ENCODE measurements at regions not wholly inside any gene's neighbourhood (a gene's known extent, or its start where the extent isn't known, plus 50 kb on each side); places are given as distances from the start of the nearest gene placed in this dataset.
"Not testable (repeated sequence)": the region's sequence is repeated elsewhere in the genome, so short reads cannot be mapped to it uniquely, and the experiment has no call there.

DNA sequence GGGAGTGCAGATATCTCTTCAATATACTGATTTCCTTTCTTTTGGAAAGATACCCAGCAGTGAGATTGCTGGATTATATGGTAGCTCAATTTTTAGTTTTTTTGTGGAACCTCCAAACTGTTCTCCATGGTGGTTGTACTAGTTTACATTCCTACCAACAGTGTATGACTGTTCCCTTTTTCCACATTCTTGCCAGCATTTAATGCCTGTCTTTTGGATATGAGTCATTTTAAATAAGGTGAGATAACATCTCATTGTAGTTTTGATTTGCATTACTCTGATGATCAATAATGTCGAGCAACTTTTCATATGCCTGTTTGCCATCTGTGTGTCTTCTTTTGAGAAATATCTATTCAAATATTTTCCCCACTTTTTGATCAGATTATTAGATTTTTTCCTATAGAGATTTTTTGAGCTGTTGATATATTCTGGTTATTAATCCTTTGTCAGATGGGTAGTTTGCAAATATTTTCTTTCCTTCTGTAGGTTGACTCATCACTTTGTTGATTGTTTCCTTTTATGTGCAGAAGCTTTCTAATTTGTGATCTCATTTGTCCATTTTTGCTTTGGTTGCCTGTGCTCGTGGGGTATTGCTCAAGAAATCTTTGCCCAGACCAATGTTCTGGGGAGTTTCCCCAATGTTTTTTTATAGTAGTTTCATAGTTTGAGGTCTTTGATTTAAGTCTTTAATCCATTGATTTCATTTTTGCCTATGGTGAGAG, 552.7 kb downstream of the ZNF674 start:
- Histone ChIP-seq H3K4me2 (ENCODE audit: insufficient read depth, low read length) (no peak overlapping the region), H3K36me3 (ENCODE audit: insufficient read depth, low read length) (no peaks in the 10 kb centered on the region), H3K27me3 (ENCODE audit: insufficient read depth, low read length, poor library complexity) (no peaks in the 10 kb centered on the region), H4K20me1 (ENCODE audit: insufficient read depth, low read length) (no peaks in the 10 kb centered on the region), H3K79me2 (ENCODE audit: insufficient read depth, low read length) (no peaks in the 10 kb centered on the region), H3K9me3 (ENCODE audit: insufficient read depth, low read length, severe bottlenecking) (no peaks in the 10 kb centered on the region), H3K4me3 (ENCODE audit: low read depth in 1 of 2, low read length in 2 of 2) (no peak overlapping the region), H3K27ac (ENCODE audit: low read length) (no peak overlapping the region), H3K9ac (ENCODE audit: low read depth, low read length) (no peak overlapping the region), H2AFZ (ENCODE audit: low read depth, low read length) (no peak overlapping the region), H3K4me1 (ENCODE audit: insufficient read depth, low read length) (no peaks in the 10 kb centered on the region)
- TF ChIP-seq, protein P1, sequence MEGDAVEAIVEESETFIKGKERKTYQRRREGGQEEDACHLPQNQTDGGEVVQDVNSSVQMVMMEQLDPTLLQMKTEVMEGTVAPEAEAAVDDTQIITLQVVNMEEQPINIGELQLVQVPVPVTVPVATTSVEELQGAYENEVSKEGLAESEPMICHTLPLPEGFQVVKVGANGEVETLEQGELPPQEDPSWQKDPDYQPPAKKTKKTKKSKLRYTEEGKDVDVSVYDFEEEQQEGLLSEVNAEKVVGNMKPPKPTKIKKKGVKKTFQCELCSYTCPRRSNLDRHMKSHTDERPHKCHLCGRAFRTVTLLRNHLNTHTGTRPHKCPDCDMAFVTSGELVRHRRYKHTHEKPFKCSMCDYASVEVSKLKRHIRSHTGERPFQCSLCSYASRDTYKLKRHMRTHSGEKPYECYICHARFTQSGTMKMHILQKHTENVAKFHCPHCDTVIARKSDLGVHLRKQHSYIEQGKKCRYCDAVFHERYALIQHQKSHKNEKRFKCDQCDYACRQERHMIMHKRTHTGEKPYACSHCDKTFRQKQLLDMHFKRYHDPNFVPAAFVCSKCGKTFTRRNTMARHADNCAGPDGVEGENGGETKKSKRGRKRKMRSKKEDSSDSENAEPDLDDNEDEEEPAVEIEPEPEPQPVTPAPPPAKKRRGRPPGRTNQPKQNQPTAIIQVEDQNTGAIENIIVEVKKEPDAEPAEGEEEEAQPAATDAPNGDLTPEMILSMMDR (IDR thresholded peaks at IDR 0.05; ENCODE audit: borderline replicate concordance, extremely low read depth, low read length, poor library complexity, severe bottlenecking), result no peak
- no peak for TF ChIP-seq EZH2 (IDR thresholded peaks at IDR 0.05; ENCODE audit: borderline replicate concordance, low read depth, low read length, severe bottlenecking)
- no peak for ATAC-seq (ENCODE audit: insufficient read depth, low read depth)
- no peak for DNase-seq

DNA sequence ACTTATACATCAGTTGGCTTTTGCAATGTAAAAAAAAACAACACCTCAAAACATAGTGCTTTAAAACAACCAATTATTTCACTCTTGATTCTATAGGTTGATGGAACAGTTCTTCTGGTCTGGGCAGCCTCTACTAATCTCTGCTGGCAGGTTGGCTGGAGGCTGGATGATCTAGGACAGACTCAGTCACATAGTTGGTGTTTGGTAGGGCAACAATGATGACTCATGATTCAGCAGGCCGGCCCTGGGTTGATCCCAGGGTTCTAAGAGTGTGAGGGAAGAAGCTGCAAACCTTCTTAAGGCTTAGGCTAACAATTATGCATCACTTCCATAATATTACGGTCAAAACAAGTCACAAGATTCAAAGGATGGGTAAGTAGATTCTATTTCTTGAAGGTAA, 558.2 kb downstream of the ZNF674 start:
- DNase-seq, result no peak
- Histone ChIP-seq H3K4me2 (ENCODE audit: insufficient read depth, low read length) (no peak overlapping the region), H3K4me3 (ENCODE audit: low read depth in 1 of 2, low read length in 2 of 2) (no peak overlapping the region), H3K79me2 (ENCODE audit: insufficient read depth, low read length) (no peaks in the 10 kb centered on the region), H3K4me1 (ENCODE audit: insufficient read depth, low read length) (no peaks in the 10 kb centered on the region), H2AFZ (ENCODE audit: low read depth, low read length) (no peak overlapping the region), H3K27me3 (ENCODE audit: insufficient read depth, low read length, poor library complexity) (no peaks in the 10 kb centered on the region), H3K9me3 (ENCODE audit: insufficient read depth, low read length, severe bottlenecking) (no peaks in the 10 kb centered on the region), H3K27ac (ENCODE audit: low read length) (no peak overlapping the region), H3K36me3 (ENCODE audit: insufficient read depth, low read length) (no peaks in the 10 kb centered on the region), H4K20me1 (ENCODE audit: insufficient read depth, low read length) (no peaks in the 10 kb centered on the region), H3K9ac (ENCODE audit: low read depth, low read length) (no peak overlapping the region)
- TF ChIP-seq, protein P1 (IDR thresholded peaks at IDR 0.05; ENCODE audit: borderline replicate concordance, extremely low read depth, low read length, poor library complexity, severe bottlenecking), result no peak
- no peak for TF ChIP-seq EZH2 (IDR thresholded peaks at IDR 0.05; ENCODE audit: borderline replicate concordance, low read depth, low read length, severe bottlenecking)
- ATAC-seq (ENCODE audit: insufficient read depth, low read depth), result no peak

DNA sequence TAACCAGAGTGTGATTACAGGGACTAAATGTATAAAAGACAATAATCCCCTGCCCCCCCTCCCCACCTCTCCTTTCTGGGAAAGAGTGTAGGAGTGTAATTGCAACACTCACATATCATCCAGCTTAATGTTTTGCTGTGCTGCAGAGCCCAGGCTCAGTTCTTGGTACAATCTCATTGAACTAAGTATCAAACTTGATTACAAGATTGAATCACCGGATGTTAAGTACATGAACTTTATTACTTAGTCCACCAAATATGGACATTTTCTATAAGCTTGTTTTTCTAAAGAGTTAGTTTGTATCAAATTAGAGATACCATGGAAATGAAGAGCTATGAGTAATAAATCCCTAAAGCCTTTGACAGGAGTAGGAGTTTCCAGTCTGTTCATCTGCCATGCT, 559.1 kb downstream of the ZNF674 start:
- ATAC-seq (ENCODE audit: insufficient read depth, low read depth), result no peak
- TF ChIP-seq EZH2 (IDR thresholded peaks at IDR 0.05; ENCODE audit: borderline replicate concordance, low read depth, low read length, severe bottlenecking), result no peak
- TF ChIP-seq, protein P1 (IDR thresholded peaks at IDR 0.05; ENCODE audit: borderline replicate concordance, extremely low read depth, low read length, poor library complexity, severe bottlenecking), result no peak
- Histone ChIP-seq H3K4me3 (ENCODE audit: low read depth in 1 of 2, low read length in 2 of 2) (no peak overlapping the region), H3K9ac (ENCODE audit: low read depth, low read length) (no peak overlapping the region), H3K27me3 (ENCODE audit: insufficient read depth, low read length, poor library complexity) (no peaks in the 10 kb centered on the region), H3K79me2 (ENCODE audit: insufficient read depth, low read length) (no peaks in the 10 kb centered on the region), H2AFZ (ENCODE audit: low read depth, low read length) (no peak overlapping the region), H3K4me2 (ENCODE audit: insufficient read depth, low read length) (no peak overlapping the region), H3K27ac (ENCODE audit: low read length) (no peak overlapping the region), H3K9me3 (ENCODE audit: insufficient read depth, low read length, severe bottlenecking) (no peaks in the 10 kb centered on the region), H4K20me1 (ENCODE audit: insufficient read depth, low read length) (no peaks in the 10 kb centered on the region), H3K36me3 (ENCODE audit: insufficient read depth, low read length) (no peaks in the 10 kb centered on the region), H3K4me1 (ENCODE audit: insufficient read depth, low read length) (no peaks in the 10 kb centered on the region)
- DNase-seq, result no peak

DNA sequence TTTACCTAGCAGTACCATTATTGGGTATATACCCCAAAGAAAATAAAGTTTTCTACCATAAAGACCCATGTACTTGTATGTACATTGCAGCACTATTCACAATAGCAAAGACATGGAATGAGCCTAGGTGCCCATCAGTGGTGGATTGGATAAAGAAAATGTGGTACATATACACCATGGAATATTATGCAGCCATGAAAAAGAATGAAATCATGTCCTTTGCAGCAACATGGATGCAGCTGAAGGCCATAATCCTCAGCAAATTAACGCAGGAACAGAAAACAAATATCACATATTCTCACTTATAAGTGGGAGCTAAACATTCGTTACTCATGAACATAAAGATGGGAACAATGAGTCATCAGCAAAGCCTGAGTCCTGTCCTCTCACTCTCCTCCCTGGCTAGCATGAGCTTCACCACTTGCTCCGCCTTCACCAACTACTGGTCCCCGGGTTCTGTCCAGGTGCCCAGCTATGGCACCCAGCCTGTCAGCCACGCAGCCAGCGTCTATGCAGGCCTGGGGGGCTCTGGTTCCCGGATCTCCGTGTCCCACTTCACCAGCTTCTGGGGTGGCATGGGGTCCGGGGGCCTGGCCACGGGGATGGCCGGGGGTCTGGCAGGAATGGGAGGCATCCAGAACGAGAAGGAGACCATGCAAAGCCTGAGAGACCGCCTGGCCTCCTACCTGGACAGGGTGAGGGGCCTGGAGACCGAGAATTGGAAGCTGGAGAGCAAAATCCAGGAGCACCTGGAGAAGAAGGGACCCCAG, 562.1 kb downstream of the ZNF674 start:
- H3K9me3 ChIP-seq (ENCODE audit: insufficient read depth, low read length, severe bottlenecking); H3K4me1 ChIP-seq (ENCODE audit: insufficient read depth, low read length); H2AFZ ChIP-seq (ENCODE audit: low read depth, low read length); ATAC-seq (ENCODE audit: insufficient read depth, low read depth); H3K4me3 ChIP-seq (ENCODE audit: low read depth in 1 of 2, low read length in 2 of 2); H4K20me1 ChIP-seq (ENCODE audit: insufficient read depth, low read length); H3K27ac ChIP-seq (ENCODE audit: low read length); H3K79me2 ChIP-seq (ENCODE audit: insufficient read depth, low read length); H3K4me2 ChIP-seq (ENCODE audit: insufficient read depth, low read length); DNase-seq; H3K36me3 ChIP-seq (ENCODE audit: insufficient read depth, low read length); H3K27me3 ChIP-seq (ENCODE audit: insufficient read depth, low read length, poor library complexity); H3K9ac ChIP-seq (ENCODE audit: low read depth, low read length): not testable (repeated sequence)
